HEK293 (cell line): ENCODE measurements at regions not wholly inside any gene's neighbourhood (a gene's known extent, or its start where the extent isn't known, plus 50 kb on each side); places are given as distances from the start of the nearest gene placed in this dataset.

ENCODE experiments used
- CTCF ChIA-PET: fragments of 350-600 bp; formaldehyde crosslinking; extraction: SDS; loops from one replicate; lab custom pipeline; 2021; ENCODE audit warnings: antibody characterized with exemption; lab: Yijun Ruan, JAX
- POLR2A ChIA-PET: fragments of 300-600 bp; formaldehyde crosslinking; extraction: SDS; loops from one replicate; lab custom pipeline; 2020; ENCODE audit warnings: antibody characterized with exemption, inconsistent platforms; lab: Yijun Ruan, JAX
- H3K27ac ChIP-seq: fragments of 200-500 bp; sonication (Bioruptor generic); 2 replicates; pipeline ENCODE4 v1.5.1; 2014; ENCODE audit warnings: low read depth, low read length, control low read depth, inconsistent platforms; ENCODE audit errors: extremely low read depth
- H3K36me3 ChIP-seq, 2 experiments: fragments of 200-500 bp in 1 of 2; sonication (Bioruptor generic) in 1 of 2; 1 replicate in 1 of 2; 2 replicates in 1 of 2; pipeline ENCODE4 v1.5.1; 2014 to 2017; ENCODE audit warnings: inconsistent platforms in 2 of 2, low read length in 2 of 2; ENCODE audit not compliant: control insufficient read depth in 2 of 2, insufficient read depth in 1 of 2
- H3K4me1 ChIP-seq: fragments of 200-500 bp; sonication (Bioruptor generic); 2 replicates; pipeline ENCODE4 v1.5.1; 2014; ENCODE audit warnings: mild to moderate bottlenecking, low read length, inconsistent platforms; ENCODE audit not compliant: control insufficient read depth, insufficient read depth
- H3K4me3 ChIP-seq: 2 replicates; pipeline ENCODE4 v1.5.1; 2011; ENCODE audit warnings: low read depth, mild to moderate bottlenecking, control low read depth, low read length, moderate library complexity
- H3K9me3 ChIP-seq: fragments of 200-500 bp; sonication (Bioruptor generic); 2 replicates; pipeline ENCODE4 v1.5.1; 2014; ENCODE audit warnings: low read depth, low read length, inconsistent platforms; ENCODE audit not compliant: control insufficient read depth, insufficient read depth
- CTCF ChIP-seq: fragments of 450-650 bp; formaldehyde crosslinking; IDR thresholded peaks from 2 replicates; pipeline ENCODE4 v1.5.1; 2016; ENCODE audit warnings: missing biosample characterization, missing genetic modification characterization
- HIC1 ChIP-seq: fragments of 450-650 bp; formaldehyde crosslinking; IDR thresholded peaks from 2 replicates; pipeline ENCODE4 v1.5.1; 2016; ENCODE audit warnings: missing biosample characterization, missing genetic modification characterization
- HOXC10 ChIP-seq: sonication (generic); formaldehyde crosslinking; IDR thresholded peaks from 2 replicates; pipeline ENCODE4 v1.8.1; 2023; ENCODE audit warnings: mild to moderate bottlenecking, missing genetic modification reagents
- IKZF3 ChIP-seq: fragments of 450-650 bp; IDR thresholded peaks from 2 replicates; pipeline ENCODE4 v1.5.0; 2018; ENCODE audit warnings: missing biosample characterization, mild to moderate bottlenecking, missing genetic modification characterization, moderate library complexity
- KLF16 ChIP-seq: fragments of 450-650 bp; formaldehyde crosslinking; IDR thresholded peaks from 2 replicates; pipeline ENCODE4 v1.5.1; 2017; ENCODE audit warnings: missing biosample characterization, missing genetic modification characterization
- KLF9 ChIP-seq: fragments of 450-650 bp; formaldehyde crosslinking; IDR thresholded peaks from 2 replicates; pipeline ENCODE4 v1.5.1; 2016; ENCODE audit warnings: missing biosample characterization, missing genetic modification characterization, low read depth
- MEIS1 ChIP-seq: sonication (generic); formaldehyde crosslinking; IDR thresholded peaks from 2 replicates; pipeline ENCODE4 v1.8.1; 2022; ENCODE audit warnings: missing genetic modification reagents, mild to moderate bottlenecking, borderline replicate concordance
- PRDM6 ChIP-seq: fragments of 450-650 bp; formaldehyde crosslinking; IDR thresholded peaks from 2 replicates; pipeline ENCODE4 v1.5.1; 2017; ENCODE audit warnings: missing biosample characterization, missing genetic modification characterization
- SP2 ChIP-seq: fragments of 450-650 bp; formaldehyde crosslinking; IDR thresholded peaks from 2 replicates; pipeline ENCODE4 v1.5.1; 2016; ENCODE audit warnings: missing biosample characterization, missing genetic modification characterization
- ZBTB1 ChIP-seq: fragments of 450-650 bp; formaldehyde crosslinking; IDR thresholded peaks from 2 replicates; pipeline ENCODE4 v1.5.1; 2016; ENCODE audit warnings: missing biosample characterization, missing genetic modification characterization
- ZBTB49 ChIP-seq: fragments of 450-650 bp; formaldehyde crosslinking; IDR thresholded peaks from 2 replicates; pipeline ENCODE4 v1.5.1; 2016; ENCODE audit warnings: missing biosample characterization, missing genetic modification characterization, low read depth
- ZNF138 ChIP-seq: fragments of 450-650 bp; formaldehyde crosslinking; IDR thresholded peaks from 2 replicates; pipeline ENCODE4 v1.5.1; 2016; ENCODE audit warnings: missing biosample characterization, missing genetic modification characterization, borderline replicate concordance
- ZNF2 ChIP-seq: fragments of 450-650 bp; formaldehyde crosslinking; IDR thresholded peaks from 2 replicates; pipeline ENCODE4 v1.5.1; 2016; ENCODE audit warnings: missing biosample characterization, missing genetic modification characterization
- ZNF311 ChIP-seq: fragments of 450-650 bp; formaldehyde crosslinking; IDR thresholded peaks from 2 replicates; pipeline ENCODE4 v1.5.1; 2017; ENCODE audit warnings: missing biosample characterization, missing genetic modification characterization, borderline replicate concordance
- ZNF354C ChIP-seq: fragments of 450-650 bp; formaldehyde crosslinking; IDR thresholded peaks from 2 replicates; pipeline ENCODE4 v1.5.1; 2016; ENCODE audit warnings: missing biosample characterization, missing genetic modification characterization, low read depth, borderline replicate concordance
- ZNF391 ChIP-seq: fragments of 450-650 bp; formaldehyde crosslinking; IDR thresholded peaks from 2 replicates; pipeline ENCODE4 v1.5.1; 2016; ENCODE audit warnings: low read depth, missing biosample characterization, missing genetic modification characterization, borderline replicate concordance
- ZNF473 ChIP-seq: fragments of 450-650 bp; formaldehyde crosslinking; IDR thresholded peaks from 2 replicates; pipeline ENCODE4 v1.5.1; 2017; ENCODE audit warnings: missing biosample characterization, missing genetic modification characterization
- ZNF521 ChIP-seq: fragments of 450-650 bp; formaldehyde crosslinking; IDR thresholded peaks from 2 replicates; pipeline ENCODE4 v1.5.1; 2017; ENCODE audit warnings: missing biosample characterization, mild to moderate bottlenecking, missing genetic modification characterization
- ZNF664 ChIP-seq: fragments of 450-650 bp; formaldehyde crosslinking; IDR thresholded peaks from 2 replicates; pipeline ENCODE4 v1.5.1; 2016; ENCODE audit warnings: missing biosample characterization, missing genetic modification characterization
- ZNF707 ChIP-seq: fragments of 450-650 bp; formaldehyde crosslinking; IDR thresholded peaks from 2 replicates; pipeline ENCODE4 v1.5.1; 2016; ENCODE audit warnings: missing biosample characterization, missing genetic modification characterization
- ZNF777 ChIP-seq: fragments of 450-650 bp; formaldehyde crosslinking; IDR thresholded peaks from 2 replicates; pipeline ENCODE4 v1.5.1; 2017; ENCODE audit warnings: missing biosample characterization, missing genetic modification characterization, borderline replicate concordance
- TF ChIP-seq, protein P1 (sequence below): fragments of 450-650 bp; formaldehyde crosslinking; IDR thresholded peaks from 2 replicates; pipeline ENCODE4 v1.5.1; 2016; ENCODE audit warnings: missing biosample characterization, missing genetic modification characterization, low read depth

GRCh38 chr1:5620418-5620817, 371.8 kb downstream of the NPHP4 start (continued):
- TF ChIP-seq ZBTB49 (tag by site-specific recombination): no peak
- TF ChIP-seq, all 188 proteins: peak for 0

- ChIA-PET POLR2A (no interaction called here), CTCF (no interaction called here)
- Histone ChIP-seq H3K9me3 (no peaks in the 10 kb centered on the region), H3K36me3 (no peaks in the 10 kb centered on the region), H3K4me1 (no peaks in the 10 kb centered on the region), H3K27ac (no peak overlapping the region), H3K4me3 (no peak overlapping the region)
- TF ChIP-seq HOXC10 (no peak), MEIS1 (CRISPR knock-in tag) (no peak), ZNF521 (tag by site-specific recombination) (no peak), ZBTB1 (tag by site-specific recombination) (no peak)
Observed at GRCh38 chr1:5619469-5619868, 372.8 kb downstream of the NPHP4 start.

DNA sequence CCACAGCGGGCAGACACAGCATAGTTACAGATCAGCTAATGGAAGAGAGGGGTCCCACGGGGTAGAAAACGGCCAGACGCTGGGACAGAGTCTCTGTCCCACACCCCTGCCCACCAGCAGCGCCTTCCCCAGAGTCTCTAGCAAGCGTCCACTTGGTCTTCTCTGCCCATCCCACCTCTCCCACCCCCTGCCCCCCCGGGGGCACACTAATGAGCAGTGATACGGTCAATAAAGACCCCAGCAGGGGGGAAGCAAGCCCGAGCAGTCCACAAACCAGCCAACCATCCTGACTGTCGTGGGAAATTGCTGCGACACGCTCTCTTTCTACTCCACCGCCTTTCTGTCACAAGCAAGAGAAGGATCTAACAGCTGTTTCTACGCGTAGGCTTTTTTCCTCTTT, 374.7 kb downstream of the NPHP4 start:
- no peaks in the 10 kb centered on the region for H3K36me3 ChIP-seq
- H3K4me3 ChIP-seq: no peak overlapping the region
- TF ChIP-seq ZNF707 (tag by site-specific recombination) (no peak), ZNF311 (tag by site-specific recombination) (no peak), SP2 (tag by site-specific recombination) (no peak), ZNF473 (tag by site-specific recombination) (no peak), IKZF3 (no peak)
- TF ChIP-seq, all 188 proteins: peak for 0
- ChIA-PET POLR2A (no interaction called here), CTCF (no interaction called here)
- Histone ChIP-seq H3K4me1 (no peaks in the 10 kb centered on the region), H3K9me3 (no peaks in the 10 kb centered on the region), H3K27ac (no peak overlapping the region)

DNA sequence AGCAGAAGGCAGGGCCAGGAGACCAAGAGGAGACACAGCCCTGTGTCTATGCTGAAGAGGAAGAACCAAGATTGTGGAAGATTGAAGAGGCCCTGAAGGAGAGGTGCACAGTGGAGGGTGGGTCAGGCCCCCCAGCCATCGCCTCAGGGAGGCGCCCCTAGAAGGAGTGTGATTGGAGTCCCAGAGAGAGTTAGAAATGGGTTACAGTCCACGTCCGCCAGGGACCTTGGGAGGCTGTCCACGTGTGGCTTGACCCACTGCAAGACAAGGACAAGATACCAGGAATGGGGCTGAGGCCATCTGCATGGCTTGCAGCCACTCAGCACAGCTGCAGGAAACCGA, 375.1 kb downstream of the NPHP4 start:
- no peaks in the 10 kb centered on the region for H3K4me1 ChIP-seq
- no peak overlapping the region for H3K27ac ChIP-seq
- no peaks in the 10 kb centered on the region for H3K36me3 ChIP-seq
- POLR2A ChIA-PET: no interaction called here
- H3K4me3 ChIP-seq: no peak overlapping the region
- CTCF ChIA-PET: no interaction called here
- no peaks in the 10 kb centered on the region for H3K9me3 ChIP-seq
- TF ChIP-seq ZNF777 (tag by site-specific recombination): no peak
- no peak for TF ChIP-seq ZNF354C (tag by site-specific recombination)
- TF ChIP-seq KLF9: no peak
- TF ChIP-seq, protein P1, sequence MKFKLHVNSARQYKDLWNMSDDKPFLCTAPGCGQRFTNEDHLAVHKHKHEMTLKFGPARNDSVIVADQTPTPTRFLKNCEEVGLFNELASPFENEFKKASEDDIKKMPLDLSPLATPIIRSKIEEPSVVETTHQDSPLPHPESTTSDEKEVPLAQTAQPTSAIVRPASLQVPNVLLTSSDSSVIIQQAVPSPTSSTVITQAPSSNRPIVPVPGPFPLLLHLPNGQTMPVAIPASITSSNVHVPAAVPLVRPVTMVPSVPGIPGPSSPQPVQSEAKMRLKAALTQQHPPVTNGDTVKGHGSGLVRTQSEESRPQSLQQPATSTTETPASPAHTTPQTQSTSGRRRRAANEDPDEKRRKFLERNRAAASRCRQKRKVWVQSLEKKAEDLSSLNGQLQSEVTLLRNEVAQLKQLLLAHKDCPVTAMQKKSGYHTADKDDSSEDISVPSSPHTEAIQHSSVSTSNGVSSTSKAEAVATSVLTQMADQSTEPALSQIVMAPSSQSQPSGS (tag by site-specific recombination): no peak
- TF ChIP-seq ZNF2 (tag by site-specific recombination): no peak
- no peak for TF ChIP-seq KLF16
- TF ChIP-seq PRDM6 (tag by site-specific recombination): no peak
- TF ChIP-seq ZNF138 (tag by site-specific recombination): no peak
- no peak for TF ChIP-seq CTCF (tag by site-specific recombination)
- no peak for TF ChIP-seq HIC1
- TF ChIP-seq ZNF391 (tag by site-specific recombination): no peak
- no peak for TF ChIP-seq ZNF664 (tag by site-specific recombination)
